OCI-LY1 (cell line): ENCODE measurements at regions not wholly inside any gene's neighbourhood (a gene's known extent, or its start where the extent isn't known, plus 50 kb on each side); places are given as distances from the start of the nearest gene placed in this dataset.

Experiments
- CTCF ChIP-seq: fragments of 200-600 bp; sonication (generic), shearing (Covaris generic); IDR thresholded peaks from 2 replicates; pipeline ENCODE4 v1.5.1; 2017; ENCODE audit warnings: mild to moderate bottlenecking, antibody characterized with exemption, low read length, moderate library complexity, mixed read lengths
- EZH2 ChIP-seq: fragments of 200-600 bp; sonication (generic), shearing (Covaris generic); IDR thresholded peaks from 2 replicates; pipeline ENCODE4 v1.8.0; 2017; ENCODE audit warnings: borderline replicate concordance, mixed run types, mild to moderate bottlenecking, antibody characterized with exemption, low read length, moderate library complexity, mixed read lengths

DNA sequence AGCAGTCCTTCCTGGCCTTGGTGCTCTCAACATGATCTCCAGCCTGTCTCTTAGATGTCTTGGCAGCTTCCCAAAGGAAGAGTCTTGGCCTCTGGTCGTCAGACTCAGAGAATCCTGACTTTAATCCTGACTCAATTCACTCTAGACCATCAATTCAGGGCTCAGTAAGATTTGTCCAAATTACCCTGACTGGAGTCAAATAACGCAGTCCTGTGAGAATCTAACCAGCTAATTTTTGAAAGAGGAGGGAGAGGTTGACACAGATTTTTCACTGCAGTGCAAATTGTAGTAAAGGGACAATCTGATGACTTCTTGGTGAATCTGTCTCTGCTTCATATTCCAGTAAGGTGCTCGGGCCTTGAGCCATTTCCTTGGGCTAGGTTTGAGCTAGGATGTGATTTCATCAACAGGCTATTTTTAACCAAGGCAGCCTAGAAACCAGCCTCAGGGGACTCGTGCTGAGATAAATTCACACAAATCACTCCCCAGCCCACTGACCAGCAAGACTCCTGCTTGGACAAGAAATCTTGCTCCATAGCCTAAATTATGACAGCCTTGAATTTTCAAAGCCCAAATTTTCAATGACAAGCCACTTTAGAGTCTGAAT lies 257.4 kb downstream of the ENC1 start:
- TF ChIP-seq CTCF (no peak), EZH2 (no peak)
